K562 (cell line): ENCODE measurements at regions not wholly inside any gene's neighbourhood (a gene's known extent, or its start where the extent isn't known, plus 50 kb on each side); places are given as distances from the start of the nearest gene placed in this dataset.

Experiments used
- ATAC-seq: fragments of 200-7000 bp; cut with Tn5 transposase; 3 replicates; pipeline ENCODE4 v1.9.1; 2020; ENCODE audit warnings: moderate library complexity
- BruUV-seq: library from RNA; stranded (reverse); fragments of 400-500 nt; replicated peaks from 2 replicates; lab custom pipeline; 2021; lab: Mats Ljungman, UMichigan
- CTCF ChIA-PET: fragments of 300-600 bp; formaldehyde crosslinking; extraction: SDS; loops from one replicate; lab custom pipeline; 2021; ENCODE audit warnings: low intra/inter-chr PET ratio; lab: Yijun Ruan, JAX
- POLR2A ChIA-PET: fragments of 300-600, 350-650 bp; sonication (Branson Sonifier 250); formaldehyde crosslinking; extraction: SDS; loops from one replicate; lab custom pipeline; 2021; ENCODE audit warnings: antibody characterized with exemption, inconsistent platforms; lab: Yijun Ruan, JAX
- DNase-seq, 4 experiments: peaks; one replicate each; pipeline versions ENCODE4 v3.0.0 to v3.0.0-alpha.2; 2011 to 2018; ENCODE audit warnings: low spot score in 3 of 4, mixed read lengths in 3 of 4; ENCODE audit errors: extremely low read depth in 1 of 4
- FAIRE-seq: peaks from 2 replicates; lab custom pipeline; 2011; peaks lifted over from hg19 to GRCh38; lab: Jason Lieb, UNC
- H2AFZ ChIP-seq: 2 replicates; pipeline ENCODE4 v1.6.0; 2011; ENCODE audit warnings: low read depth, low read length, control low read depth, inconsistent platforms
- H3K27ac ChIP-seq: fragments of 200-600 bp; 3 replicates; pipeline ENCODE4 v1.8.0; 2011; ENCODE audit warnings: low read depth, mild to moderate bottlenecking, control low read depth, inconsistent platforms, low read length, moderate library complexity, mixed read lengths; ENCODE audit errors: extremely low read depth
- H3K27me3 ChIP-seq, 2 experiments: fragments of 300-600 bp in 1 of 2; 2 replicates in 1 of 2; 3 replicates in 1 of 2; pipeline versions ENCODE4 v1.6.0 to v1.8.0; 2011; ENCODE audit warnings: inconsistent platforms in 2 of 2, low read length in 2 of 2, mild to moderate bottlenecking in 1 of 2, mixed read lengths in 1 of 2, moderate library complexity in 1 of 2; ENCODE audit not compliant: control insufficient read depth in 2 of 2, insufficient read depth in 2 of 2
- H3K36me3 ChIP-seq: fragments of 300-600 bp; 3 replicates; pipeline ENCODE4 v1.8.0; 2011; ENCODE audit warnings: mild to moderate bottlenecking, low read length, inconsistent platforms; ENCODE audit not compliant: control insufficient read depth, insufficient read depth
- H3K4me1 ChIP-seq, 2 experiments: fragments of 200-600 bp in 1 of 2; replicated peaks in 1 of 2; 2 replicates in 1 of 2; 3 replicates in 1 of 2; pipeline versions ENCODE4 v1.5.1 to v1.8.0; 2011; ENCODE audit warnings: inconsistent platforms in 2 of 2, low read length in 2 of 2, mild to moderate bottlenecking in 1 of 2, mixed read lengths in 1 of 2, moderate library complexity in 1 of 2; ENCODE audit not compliant: control insufficient read depth in 2 of 2, insufficient read depth in 2 of 2
- H3K4me2 ChIP-seq: 2 replicates; pipeline ENCODE4 v1.6.1; 2011; ENCODE audit warnings: low read length, control low read depth, inconsistent platforms, mixed read lengths; ENCODE audit not compliant: insufficient read depth
- H3K4me3 ChIP-seq: fragments of 200-600 bp; sonication (generic), shearing (Covaris generic); 2 replicates; pipeline ENCODE4 v1.5.1; 2016; ENCODE audit warnings: control low read depth, inconsistent platforms
- H3K79me2 ChIP-seq: fragments of 200-600 bp; 3 replicates; pipeline ENCODE4 v1.8.0; 2011; ENCODE audit warnings: low read length, inconsistent platforms; ENCODE audit not compliant: control insufficient read depth, insufficient read depth
- H3K9ac ChIP-seq, 2 experiments: 2 replicates each; pipeline versions ENCODE4 v1.6.0 to v1.6.1; 2011; ENCODE audit warnings: low read depth in 2 of 2, low read length in 2 of 2, control low read depth in 1 of 2, inconsistent platforms in 1 of 2, mild to moderate bottlenecking in 1 of 2, mixed read lengths in 1 of 2; ENCODE audit not compliant: insufficient read depth in 1 of 2
- H3K9me1 ChIP-seq: one replicate; pipeline ENCODE4 v1.6.0; 2011; ENCODE audit warnings: inconsistent platforms, mild to moderate bottlenecking, low read length, moderate library complexity; ENCODE audit not compliant: control insufficient read depth, insufficient read depth
- H3K9me3 ChIP-seq: replicated peaks from 2 replicates; pipeline ENCODE4 v1.5.1; 2011; ENCODE audit warnings: low read depth, low read length, inconsistent platforms; ENCODE audit not compliant: control insufficient read depth, insufficient read depth
- H4K20me1 ChIP-seq: replicated peaks from 2 replicates; pipeline ENCODE4 v1.6.1; 2011; ENCODE audit warnings: low read length, inconsistent platforms, mixed read lengths; ENCODE audit not compliant: control insufficient read depth, insufficient read depth
- CBX8 ChIP-seq: fragments of 200-600 bp; sonication (generic); IDR thresholded peaks from 2 replicates; pipeline ENCODE4 v1.6.1; 2012; ENCODE audit warnings: borderline replicate concordance, mixed run types, low read depth, mild to moderate bottlenecking, moderate library complexity, mixed read lengths, low read length, control low read depth, inconsistent platforms; ENCODE audit not compliant: poor library complexity, severe bottlenecking; ENCODE audit errors: extremely low read depth
- ELF1 ChIP-seq: fragments of 200-800 bp; sonication (Bioruptor generic); IDR thresholded peaks from 2 replicates; pipeline ENCODE4 v1.6.1; 2016; ENCODE audit warnings: missing genetic modification characterization, missing compliant biosample characterization
- GATA2 ChIP-seq: sonication (generic); formaldehyde crosslinking; IDR thresholded peaks from 2 replicates; pipeline ENCODE4 v1.4.0; 2020; ENCODE audit warnings: mild to moderate bottlenecking, missing genetic modification reagents
- HDAC3 ChIP-seq: fragments of 450-650 bp; IDR thresholded peaks from 2 replicates; pipeline ENCODE4 v1.6.1; 2018; ENCODE audit warnings: borderline replicate concordance, mild to moderate bottlenecking, moderate library complexity; ENCODE audit not compliant: partially characterized antibody
- NFIX ChIP-seq: fragments of 250-450 bp; sonication (Bioruptor Pico); IDR thresholded peaks from 2 replicates; pipeline ENCODE4 v1.4.0; 2020; ENCODE audit warnings: low read depth, mild to moderate bottlenecking, moderate library complexity
- SAFB ChIP-seq: fragments of 200-400 bp; formaldehyde crosslinking; IDR thresholded peaks from 2 replicates; pipeline ENCODE4 v1.6.1; 2017; ENCODE audit warnings: low read depth, low read length, borderline replicate concordance
- SIN3A ChIP-seq, 2 experiments: fragments of 150-350 bp in 1 of 2; IDR thresholded peaks; 2 replicates each; pipeline ENCODE4 v1.6.1; 2011 to 2016; ENCODE audit warnings: borderline replicate concordance in 2 of 2, low read depth in 2 of 2, low read length in 2 of 2, mild to moderate bottlenecking in 2 of 2, moderate library complexity in 2 of 2; ENCODE audit not compliant: control insufficient read depth in 1 of 2
- TRIM28 ChIP-seq: fragments of 450-650 bp; IDR thresholded peaks from 2 replicates; pipeline ENCODE4 v1.6.1; 2017
- ZNF133 ChIP-seq: fragments of 250-450 bp; sonication (Bioruptor Pico); IDR thresholded peaks from 2 replicates; pipeline ENCODE4 v1.4.0; 2020; ENCODE audit warnings: mild to moderate bottlenecking
- ZNF696 ChIP-seq: fragments of 250-450 bp; sonication (Bioruptor Pico); conservative IDR thresholded peaks from 2 replicates; pipeline ENCODE4 v1.4.0; 2020; ENCODE audit warnings: mild to moderate bottlenecking, moderate library complexity
- WGBS: fragments of 100-300 bp; shearing (Covaris generic); methylation state at CpG from one replicate; pipeline ENCODE4 v1.1.6; 2016; ENCODE audit warnings: low coverage, mixed read lengths; ENCODE audit not compliant: insufficient coverage; ENCODE audit errors: missing lambda C conversion rate; 5-methylcytosine and 5-hydroxymethylcytosine counted together
- in situ Hi-C: fragments of 300-500 bp; cut with MboI; formaldehyde crosslinking; loops from 4 replicates; pipeline ENCODE4 v1.15.0; 2018; ENCODE audit warnings: inconsistent platforms, mixed read lengths
- intact Hi-C: fragments of 100-400 bp; cut with micrococcal nuclease; formaldehyde crosslinking; loops from 2 replicates; pipeline ENCODE4 v1.14.2; 2022
- TF ChIP-seq, protein P1 (sequence below): fragments of 450-650 bp; formaldehyde crosslinking; IDR thresholded peaks from 2 replicates; pipeline ENCODE4 v1.4.0; 2020; ENCODE audit warnings: mild to moderate bottlenecking, moderate library complexity
- TF ChIP-seq, protein P2 (sequence below), 2 experiments: fragments of 450-650 bp; formaldehyde crosslinking in 1 of 2; IDR thresholded peaks; 2 replicates each; pipeline versions ENCODE4 v1.4.0 to v1.6.1; 2014 to 2020; ENCODE audit warnings: mild to moderate bottlenecking in 2 of 2, borderline replicate concordance in 1 of 2, low read depth in 1 of 2

DNA sequence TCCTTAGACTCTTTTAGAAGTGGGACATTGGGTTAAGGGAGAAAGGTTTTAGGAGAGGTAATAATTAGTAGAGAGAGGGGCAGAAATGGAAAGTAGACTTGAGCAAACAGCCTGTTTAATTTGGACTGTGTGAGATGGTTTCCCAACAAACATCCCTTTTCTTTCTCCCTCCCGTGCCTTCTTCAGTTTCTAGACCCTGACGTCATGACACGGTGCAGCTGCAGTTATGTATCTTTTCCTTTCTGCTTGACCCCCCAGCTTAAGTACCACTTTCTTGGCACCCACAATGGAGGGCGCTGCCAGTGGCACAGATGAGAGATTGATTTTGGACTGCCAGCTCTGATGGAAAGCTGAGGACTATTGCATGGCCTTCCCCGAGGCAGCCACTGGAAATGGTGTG lies 86.9 kb upstream of the FAM136A start:
- H3K9ac ChIP-seq, result no peak overlapping the region
- 0% methylated on average over 5 of the region's 5 CpGs for WGBS
- TF ChIP-seq ZNF696 (no peak), NFIX (CRISPR knock-in tag) (no peak), CBX8 (no peak), TRIM28 (no peak), SIN3A (IDR thresholded peaks at IDR 0.05; ENCODE audit: borderline replicate concordance in 2 of 2, control insufficient read depth in 1 of 2, low read depth in 2 of 2, low read length in 2 of 2) (no peak), GATA2 (CRISPR knock-in tag) (no peak), ZNF133 (CRISPR knock-in tag) (no peak), SAFB (no peak), HDAC3 (no peak), ELF1 (tag) (no peak)
- TF ChIP-seq, protein P1, sequence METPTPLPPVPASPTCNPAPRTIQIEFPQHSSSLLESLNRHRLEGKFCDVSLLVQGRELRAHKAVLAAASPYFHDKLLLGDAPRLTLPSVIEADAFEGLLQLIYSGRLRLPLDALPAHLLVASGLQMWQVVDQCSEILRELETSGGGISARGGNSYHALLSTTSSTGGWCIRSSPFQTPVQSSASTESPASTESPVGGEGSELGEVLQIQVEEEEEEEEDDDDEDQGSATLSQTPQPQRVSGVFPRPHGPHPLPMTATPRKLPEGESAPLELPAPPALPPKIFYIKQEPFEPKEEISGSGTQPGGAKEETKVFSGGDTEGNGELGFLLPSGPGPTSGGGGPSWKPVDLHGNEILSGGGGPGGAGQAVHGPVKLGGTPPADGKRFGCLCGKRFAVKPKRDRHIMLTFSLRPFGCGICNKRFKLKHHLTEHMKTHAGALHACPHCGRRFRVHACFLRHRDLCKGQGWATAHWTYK (CRISPR knock-in tag), result no peak
- TF ChIP-seq, protein P2, sequence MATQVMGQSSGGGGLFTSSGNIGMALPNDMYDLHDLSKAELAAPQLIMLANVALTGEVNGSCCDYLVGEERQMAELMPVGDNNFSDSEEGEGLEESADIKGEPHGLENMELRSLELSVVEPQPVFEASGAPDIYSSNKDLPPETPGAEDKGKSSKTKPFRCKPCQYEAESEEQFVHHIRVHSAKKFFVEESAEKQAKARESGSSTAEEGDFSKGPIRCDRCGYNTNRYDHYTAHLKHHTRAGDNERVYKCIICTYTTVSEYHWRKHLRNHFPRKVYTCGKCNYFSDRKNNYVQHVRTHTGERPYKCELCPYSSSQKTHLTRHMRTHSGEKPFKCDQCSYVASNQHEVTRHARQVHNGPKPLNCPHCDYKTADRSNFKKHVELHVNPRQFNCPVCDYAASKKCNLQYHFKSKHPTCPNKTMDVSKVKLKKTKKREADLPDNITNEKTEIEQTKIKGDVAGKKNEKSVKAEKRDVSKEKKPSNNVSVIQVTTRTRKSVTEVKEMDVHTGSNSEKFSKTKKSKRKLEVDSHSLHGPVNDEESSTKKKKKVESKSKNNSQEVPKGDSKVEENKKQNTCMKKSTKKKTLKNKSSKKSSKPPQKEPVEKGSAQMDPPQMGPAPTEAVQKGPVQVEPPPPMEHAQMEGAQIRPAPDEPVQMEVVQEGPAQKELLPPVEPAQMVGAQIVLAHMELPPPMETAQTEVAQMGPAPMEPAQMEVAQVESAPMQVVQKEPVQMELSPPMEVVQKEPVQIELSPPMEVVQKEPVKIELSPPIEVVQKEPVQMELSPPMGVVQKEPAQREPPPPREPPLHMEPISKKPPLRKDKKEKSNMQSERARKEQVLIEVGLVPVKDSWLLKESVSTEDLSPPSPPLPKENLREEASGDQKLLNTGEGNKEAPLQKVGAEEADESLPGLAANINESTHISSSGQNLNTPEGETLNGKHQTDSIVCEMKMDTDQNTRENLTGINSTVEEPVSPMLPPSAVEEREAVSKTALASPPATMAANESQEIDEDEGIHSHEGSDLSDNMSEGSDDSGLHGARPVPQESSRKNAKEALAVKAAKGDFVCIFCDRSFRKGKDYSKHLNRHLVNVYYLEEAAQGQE (IDR thresholded peaks at IDR 0.05; ENCODE audit: borderline replicate concordance), result no peak
- TF ChIP-seq, protein P2 (CRISPR knock-in tag; IDR thresholded peaks at IDR 0.05; ENCODE audit: low read depth), result no peak

More for the DNA sequence above, 86.9 kb upstream of the FAM136A start:
- H3K4me3 ChIP-seq, result no peak overlapping the region
- H3K36me3 ChIP-seq, result no peaks in the 10 kb centered on the region
- no peak for ATAC-seq
- no peak overlapping the region for H3K4me2 ChIP-seq
- in situ Hi-C loops (no loop called here), intact Hi-C loops (loop anchor here (10.0 kb wide), 1 partner anchor 106 kb away; no protein-coding TSS in a partner anchor)
- H3K9me1 ChIP-seq, result no peaks in the 10 kb centered on the region
- DNase-seq, result no peak
- H4K20me1 ChIP-seq, result no peaks in the 10 kb centered on the region
- FAIRE-seq, result no peak
- no peak overlapping the region for H2AFZ ChIP-seq
- no peaks in the 10 kb centered on the region for H3K79me2 ChIP-seq
- peaks cover 4 to 19% of the 10 kb centered on the region in 2 experiments; a peak in 2 of 5 replicates for H3K27me3 ChIP-seq
- no peaks in the 10 kb centered on the region for H3K9me3 ChIP-seq
- H3K27ac ChIP-seq, result no peak overlapping the region
- no peaks in the 10 kb centered on the region for H3K4me1 ChIP-seq
- POLR2A ChIA-PET, result interaction anchor here (0.6 kb wide), 1 partner anchor 26 kb away, joined by 3 read pairs; no protein-coding TSS in a partner anchor
- no TSS peak for BruUV-seq
- CTCF ChIA-PET, result no interaction called here
